Heart left ventricle (tissue), 13 donors: ENCODE measurements at regions not wholly inside any gene's neighbourhood (a gene's known extent, or its start where the extent isn't known, plus 50 kb on each side); places are given as distances from the start of the nearest gene placed in this dataset.

Source experiments
- POLR2A ChIP-seq, 2 donors: fragments of 450-650 bp; IDR thresholded peaks; one replicate each; pipeline ENCODE4 v1.6.1; 2017; ENCODE audit warnings: antibody characterized with exemption in 2 of 2, mild to moderate bottlenecking in 2 of 2, moderate library complexity in 2 of 2
- TF ChIP-seq, protein P1 (sequence below), 12 donors: fragments of 200-600 bp; sonication (generic) in 4 of 12; IDR thresholded peaks; one replicate each; pipeline versions ENCODE4 v1.5.0 to v1.8.0; 2018 to 2022; ENCODE audit warnings: antibody characterized with exemption in 12 of 12, mild to moderate bottlenecking in 5 of 12
- donor health status: ischemic (EF 13 %, LVEDD 7.1; RV severe dilation, severe dysfunction).
- donor health status: DM: no; HTN: yes; CAD: no.
- donor health status: DM: no; HTN: no; CAD: no.
- donor health status: ischemic (EF 25% LVEDD 6.9; RV normal size, moderate dysfunction).
- donor health status: ischemic (EF 25% LVEDD 5.7; RV mildly dilated, moderate dysfunction).
- donor health status: ischemic (EF 35%, LVEDD 5.7; RV mildly dilated, moderate dysfunction).
- donor health status: nonischemic (EF 11% LVEDD 7.7; RV severe dilation, severe dysfunction).
- donor health status: DM: yes; HTN: yes; CAD: no.
- donor health status: PGD.
- donor health status: ischemic (EF 29% LVEDD 5.4; RV normal size, mild dysfunction).
- donor health status: nonischemic (EF 23%, LVEDD 6.1; RV moderate dilation, normal function).

- no peak for TF ChIP-seq POLR2A (IDR thresholded peaks at IDR 0.05)
- TF ChIP-seq, protein P1, sequence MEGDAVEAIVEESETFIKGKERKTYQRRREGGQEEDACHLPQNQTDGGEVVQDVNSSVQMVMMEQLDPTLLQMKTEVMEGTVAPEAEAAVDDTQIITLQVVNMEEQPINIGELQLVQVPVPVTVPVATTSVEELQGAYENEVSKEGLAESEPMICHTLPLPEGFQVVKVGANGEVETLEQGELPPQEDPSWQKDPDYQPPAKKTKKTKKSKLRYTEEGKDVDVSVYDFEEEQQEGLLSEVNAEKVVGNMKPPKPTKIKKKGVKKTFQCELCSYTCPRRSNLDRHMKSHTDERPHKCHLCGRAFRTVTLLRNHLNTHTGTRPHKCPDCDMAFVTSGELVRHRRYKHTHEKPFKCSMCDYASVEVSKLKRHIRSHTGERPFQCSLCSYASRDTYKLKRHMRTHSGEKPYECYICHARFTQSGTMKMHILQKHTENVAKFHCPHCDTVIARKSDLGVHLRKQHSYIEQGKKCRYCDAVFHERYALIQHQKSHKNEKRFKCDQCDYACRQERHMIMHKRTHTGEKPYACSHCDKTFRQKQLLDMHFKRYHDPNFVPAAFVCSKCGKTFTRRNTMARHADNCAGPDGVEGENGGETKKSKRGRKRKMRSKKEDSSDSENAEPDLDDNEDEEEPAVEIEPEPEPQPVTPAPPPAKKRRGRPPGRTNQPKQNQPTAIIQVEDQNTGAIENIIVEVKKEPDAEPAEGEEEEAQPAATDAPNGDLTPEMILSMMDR (IDR thresholded peaks at IDR 0.05), result no peak
These were observed 243.1 kb upstream of the FANCL start for GRCh38 chr2:58484221-58484620.
